CD14-positive monocyte (primary cell): ENCODE measurements at regions not wholly inside any gene's neighbourhood (a gene's known extent, or its start where the extent isn't known, plus 50 kb on each side); places are given as distances from the start of the nearest gene placed in this dataset.

Experiments
- DNase-seq, 3 donors: peaks; one replicate each; pipeline ENCODE4 v3.0.0-alpha.2; 2011 to 2022
- H2AFZ ChIP-seq: 2 replicates; pipeline ENCODE4 v1.6.0; 2012; ENCODE audit warnings: mild to moderate bottlenecking, low read depth, low read length, inconsistent platforms; ENCODE audit not compliant: insufficient read depth, poor library complexity, severe bottlenecking
- H3K27ac ChIP-seq, 2 donors: 1 replicate in 1 of 2; 2 replicates in 1 of 2; pipeline ENCODE4 v1.5.1; 2012 to 2013; ENCODE audit warnings: low read length in 2 of 2, control low read depth in 1 of 2, inconsistent platforms in 1 of 2, low read depth in 1 of 2, mild to moderate bottlenecking in 1 of 2
- H3K27me3 ChIP-seq, 2 donors: one replicate each; pipeline versions ENCODE4 v1.6.0 to v1.6.1; 2011 to 2013; ENCODE audit warnings: low read length in 2 of 2; ENCODE audit not compliant: control insufficient read depth in 2 of 2, insufficient read depth in 2 of 2
- H3K36me3 ChIP-seq, 2 donors: replicated peaks in 1 of 2; 1 replicate in 1 of 2; 2 replicates in 1 of 2; pipeline versions ENCODE4 v1.5.1 to v1.6.1; 2012 to 2013; ENCODE audit warnings: low read length in 2 of 2, control low read depth in 1 of 2, inconsistent platforms in 1 of 2, mild to moderate bottlenecking in 1 of 2; ENCODE audit not compliant: insufficient read depth in 2 of 2, control insufficient read depth in 1 of 2
- H3K4me1 ChIP-seq, 2 donors: 1 replicate in 1 of 2; 2 replicates in 1 of 2; pipeline versions ENCODE4 v1.5.1 to v1.6.1; 2012 to 2013; ENCODE audit warnings: low read length in 2 of 2, control low read depth in 1 of 2, inconsistent platforms in 1 of 2, mild to moderate bottlenecking in 1 of 2, moderate library complexity in 1 of 2; ENCODE audit not compliant: insufficient read depth in 2 of 2, control insufficient read depth in 1 of 2
- H3K4me2 ChIP-seq: replicated peaks from 2 replicates; pipeline ENCODE3; 2012; ENCODE audit warnings: low read length, moderate library complexity, mild to moderate bottlenecking; ENCODE audit not compliant: poor library complexity, severe bottlenecking; ENCODE audit errors: extremely low read depth
- H3K4me3 ChIP-seq, 3 experiments: fragments of 200-600 bp in 1 of 3; sonication (generic) in 1 of 3; replicated peaks in 1 of 3; 1 replicate in 2 of 3; 2 replicates in 1 of 3; pipeline ENCODE4 v1.5.1; 2011 to 2013; ENCODE audit warnings: low read length in 3 of 3, mild to moderate bottlenecking in 3 of 3, control low read depth in 2 of 3, low read depth in 2 of 3, inconsistent platforms in 1 of 3, moderate library complexity in 1 of 3
- H3K79me2 ChIP-seq: 2 replicates; pipeline ENCODE4 v1.6.0; 2012; ENCODE audit warnings: mild to moderate bottlenecking, control low read depth, inconsistent platforms, low read length, moderate library complexity; ENCODE audit not compliant: insufficient read depth
- H3K9ac ChIP-seq: 2 replicates; pipeline ENCODE4 v1.6.0; 2017; ENCODE audit warnings: low read length, mild to moderate bottlenecking; ENCODE audit not compliant: insufficient read depth, poor library complexity, severe bottlenecking
- H3K9me3 ChIP-seq, 2 donors: replicated peaks in 1 of 2; 1 replicate in 1 of 2; 2 replicates in 1 of 2; pipeline versions ENCODE4 v1.5.1 to v1.6.1; 2012 to 2013; ENCODE audit warnings: low read length in 2 of 2, control low read depth in 1 of 2; ENCODE audit not compliant: control insufficient read depth in 1 of 2, insufficient read depth in 1 of 2
- H4K20me1 ChIP-seq: 2 replicates; pipeline ENCODE4 v1.6.0; 2012; ENCODE audit warnings: mild to moderate bottlenecking, low read length, control low read depth, moderate library complexity; ENCODE audit not compliant: insufficient read depth
- H3K27ac Mint-ChIP-seq, 7 donors: one replicate each; pipeline ENCODE4 v1.8.0; 2020; ENCODE audit warnings: mild to moderate bottlenecking in 7 of 7, mixed read lengths in 7 of 7, moderate library complexity in 6 of 7, inconsistent platforms in 2 of 7
- H3K27me3 Mint-ChIP-seq, 3 donors: one replicate each; pipeline ENCODE4 v1.8.0; 2021 to 2022; ENCODE audit warnings: low read depth in 3 of 3, mild to moderate bottlenecking in 3 of 3, mixed read lengths in 3 of 3, moderate library complexity in 3 of 3, inconsistent platforms in 1 of 3
- H3K36me3 Mint-ChIP-seq, 2 donors: one replicate each; pipeline ENCODE4 v1.8.0; 2020; ENCODE audit warnings: mixed read lengths in 2 of 2, inconsistent platforms in 1 of 2, mild to moderate bottlenecking in 1 of 2
- H3K4me1 Mint-ChIP-seq: one replicate; pipeline ENCODE4 v1.8.0; 2020; ENCODE audit warnings: mild to moderate bottlenecking, mixed read lengths
- H3K4me3 Mint-ChIP-seq, 2 donors: one replicate each; pipeline ENCODE4 v1.8.0; 2020; ENCODE audit warnings: mild to moderate bottlenecking in 2 of 2, mixed read lengths in 2 of 2, moderate library complexity in 1 of 2
- H3K9me3 Mint-ChIP-seq, 7 donors: one replicate each; pipeline ENCODE4 v1.8.0; 2020 to 2022; ENCODE audit warnings: mixed read lengths in 7 of 7, mild to moderate bottlenecking in 6 of 7, moderate library complexity in 6 of 7, inconsistent platforms in 2 of 7
- WGBS: methylation state at CpG from one replicate; pipeline ENCODE4 v1.1.5; 2013; ENCODE audit warnings: missing lambda C conversion rate; ENCODE audit not compliant: insufficient coverage; 5-methylcytosine and 5-hydroxymethylcytosine counted together
- intact Hi-C, 2 donors: fragments of 100-400 bp; cut with micrococcal nuclease; formaldehyde crosslinking; loops; one replicate each; pipeline versions ENCODE4 v1.15.0 to v1.15.1; 2023
- TF ChIP-seq, protein P1 (sequence below): fragments of 200-600 bp; IDR thresholded peaks from one replicate; pipeline ENCODE4 v1.8.0; 2022; ENCODE audit warnings: antibody characterized with exemption, mild to moderate bottlenecking

DNA sequence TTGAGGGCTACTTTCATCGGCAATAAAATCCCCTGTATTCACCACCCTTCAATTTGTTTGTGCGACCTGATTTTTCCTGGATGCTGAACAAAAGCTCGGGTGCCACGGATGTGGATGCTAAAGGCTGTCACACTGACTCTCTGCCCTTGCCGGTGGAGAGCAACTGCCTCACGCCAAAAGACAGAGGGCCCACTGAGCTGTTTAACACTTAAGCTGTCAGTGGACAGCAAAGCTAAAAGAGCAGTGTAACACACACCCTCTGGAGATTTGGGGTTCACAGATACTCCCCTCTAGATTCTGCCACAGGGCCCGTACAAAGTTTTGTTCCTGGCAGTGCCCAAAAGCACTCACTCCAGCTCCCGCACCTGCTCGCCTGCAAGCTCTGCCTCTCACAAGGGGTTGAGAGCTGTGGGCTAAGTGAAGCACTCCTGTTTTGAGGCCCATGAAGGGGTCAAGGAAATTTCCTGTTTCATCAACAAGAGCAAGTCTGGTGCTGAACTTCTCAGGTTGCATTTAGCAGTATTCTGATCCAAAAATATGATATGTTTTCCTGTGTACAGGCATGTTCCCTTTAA lies 1571.9 kb downstream of the ADGRL3 start:
- no peak overlapping the region for H3K27ac ChIP-seq
- H3K27me3 ChIP-seq, result no peaks in the 10 kb centered on the region
- H3K4me3 Mint-ChIP-seq, result no peak overlapping the region
- TF ChIP-seq, protein P1, sequence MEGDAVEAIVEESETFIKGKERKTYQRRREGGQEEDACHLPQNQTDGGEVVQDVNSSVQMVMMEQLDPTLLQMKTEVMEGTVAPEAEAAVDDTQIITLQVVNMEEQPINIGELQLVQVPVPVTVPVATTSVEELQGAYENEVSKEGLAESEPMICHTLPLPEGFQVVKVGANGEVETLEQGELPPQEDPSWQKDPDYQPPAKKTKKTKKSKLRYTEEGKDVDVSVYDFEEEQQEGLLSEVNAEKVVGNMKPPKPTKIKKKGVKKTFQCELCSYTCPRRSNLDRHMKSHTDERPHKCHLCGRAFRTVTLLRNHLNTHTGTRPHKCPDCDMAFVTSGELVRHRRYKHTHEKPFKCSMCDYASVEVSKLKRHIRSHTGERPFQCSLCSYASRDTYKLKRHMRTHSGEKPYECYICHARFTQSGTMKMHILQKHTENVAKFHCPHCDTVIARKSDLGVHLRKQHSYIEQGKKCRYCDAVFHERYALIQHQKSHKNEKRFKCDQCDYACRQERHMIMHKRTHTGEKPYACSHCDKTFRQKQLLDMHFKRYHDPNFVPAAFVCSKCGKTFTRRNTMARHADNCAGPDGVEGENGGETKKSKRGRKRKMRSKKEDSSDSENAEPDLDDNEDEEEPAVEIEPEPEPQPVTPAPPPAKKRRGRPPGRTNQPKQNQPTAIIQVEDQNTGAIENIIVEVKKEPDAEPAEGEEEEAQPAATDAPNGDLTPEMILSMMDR, result no peak
- no peak overlapping the region for H3K27ac Mint-ChIP-seq
- H3K9me3 ChIP-seq, result no peaks in the 10 kb centered on the region
- no peaks in the 10 kb centered on the region for H3K36me3 ChIP-seq
- H3K79me2 ChIP-seq, result no peaks in the 10 kb centered on the region
- no peaks in the 10 kb centered on the region for H3K4me1 ChIP-seq
- no peaks in the 10 kb centered on the region for H3K36me3 Mint-ChIP-seq
- H3K9me3 Mint-ChIP-seq, result peaks cover 0 to 2% (median 1%) of the 10 kb centered on the region in 7 donors
- no peak overlapping the region for H3K4me3 ChIP-seq
- DNase-seq, result no peak
- no peaks in the 10 kb centered on the region for H4K20me1 ChIP-seq
- no peak overlapping the region for H2AFZ ChIP-seq
- no peak overlapping the region for H3K4me2 ChIP-seq
- intact Hi-C loops, result no loop called here
- no peaks in the 10 kb centered on the region for H3K27me3 Mint-ChIP-seq
- WGBS, result 89% methylated on average over 9 of the region's 9 CpGs
- no peaks in the 10 kb centered on the region for H3K4me1 Mint-ChIP-seq
- no peak overlapping the region for H3K9ac ChIP-seq

DNA sequence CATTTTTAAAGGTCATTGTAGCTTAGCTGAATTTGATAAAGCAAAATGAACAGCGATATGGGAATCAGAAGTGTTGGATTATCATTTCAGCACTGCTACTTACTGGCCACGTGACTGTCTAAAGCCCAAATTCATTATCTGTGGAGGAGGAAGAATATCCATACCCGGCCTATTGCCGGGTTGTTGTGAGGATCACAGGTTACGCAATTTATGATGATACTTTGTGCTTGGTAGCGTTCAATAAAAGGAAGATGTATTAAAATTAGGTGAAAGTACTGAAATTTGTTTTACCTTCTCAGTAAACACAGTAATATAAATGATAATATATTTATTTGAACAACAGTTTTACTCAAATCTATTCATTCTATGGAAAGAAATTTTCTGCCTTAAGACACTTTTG lies 1540.2 kb downstream of the ADGRL3 start:
- intact Hi-C loops, result no loop called here
- Histone ChIP-seq H3K4me2 (no peak overlapping the region), H3K27ac (no peak overlapping the region), H3K9ac (no peak overlapping the region), H3K27me3 (no peaks in the 10 kb centered on the region), H4K20me1 (no peaks in the 10 kb centered on the region), H2AFZ (no peak overlapping the region), H3K4me3 (no peak overlapping the region), H3K4me1 (no peaks in the 10 kb centered on the region), H3K36me3 (no peaks in the 10 kb centered on the region), H3K9me3 (no peaks in the 10 kb centered on the region), H3K79me2 (no peaks in the 10 kb centered on the region)
- TF ChIP-seq, protein P1, result no peak
- Mint-ChIP-seq H3K4me1 (no peaks in the 10 kb centered on the region), H3K36me3 (no peaks in the 10 kb centered on the region), H3K27me3 (no peaks in the 10 kb centered on the region), H3K9me3 (peaks cover 2 to 7% (median 4%) of the 10 kb centered on the region in 7 donors), H3K27ac (no peak overlapping the region), H3K4me3 (no peak overlapping the region)
- no peak for DNase-seq
- 57% methylated on average over 1 of the region's 6 CpGs for WGBS
